ENCODE measurements at regions not wholly inside any gene's neighbourhood (a gene's known extent, or its start where the extent isn't known, plus 50 kb on each side); places are given as distances from the start of the nearest gene placed in this dataset.

DNA sequence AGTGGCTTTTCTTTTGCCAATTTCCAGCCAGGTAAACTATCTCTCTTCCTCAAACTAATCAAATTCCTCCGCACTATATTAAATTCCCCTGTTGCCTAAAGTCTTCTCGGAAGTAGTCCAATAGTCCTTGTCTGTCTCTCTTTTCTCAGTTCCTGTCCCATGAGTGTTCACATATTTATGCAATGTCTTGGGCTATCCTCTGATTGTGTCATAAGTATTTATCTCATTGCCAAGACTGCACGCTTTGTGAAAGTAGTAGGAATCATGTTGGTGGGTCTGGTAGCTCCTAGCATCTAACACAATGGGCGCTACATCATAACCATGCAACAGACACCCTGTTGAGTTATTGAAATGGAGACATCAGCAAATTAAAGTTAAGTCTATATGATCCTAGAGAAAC, 59.9 kb upstream of the POU3F3 start:
- H3K9me3 Mint-ChIP-seq = no peaks in the 10 kb centered on the region
- TF ChIP-seq, protein P1, sequence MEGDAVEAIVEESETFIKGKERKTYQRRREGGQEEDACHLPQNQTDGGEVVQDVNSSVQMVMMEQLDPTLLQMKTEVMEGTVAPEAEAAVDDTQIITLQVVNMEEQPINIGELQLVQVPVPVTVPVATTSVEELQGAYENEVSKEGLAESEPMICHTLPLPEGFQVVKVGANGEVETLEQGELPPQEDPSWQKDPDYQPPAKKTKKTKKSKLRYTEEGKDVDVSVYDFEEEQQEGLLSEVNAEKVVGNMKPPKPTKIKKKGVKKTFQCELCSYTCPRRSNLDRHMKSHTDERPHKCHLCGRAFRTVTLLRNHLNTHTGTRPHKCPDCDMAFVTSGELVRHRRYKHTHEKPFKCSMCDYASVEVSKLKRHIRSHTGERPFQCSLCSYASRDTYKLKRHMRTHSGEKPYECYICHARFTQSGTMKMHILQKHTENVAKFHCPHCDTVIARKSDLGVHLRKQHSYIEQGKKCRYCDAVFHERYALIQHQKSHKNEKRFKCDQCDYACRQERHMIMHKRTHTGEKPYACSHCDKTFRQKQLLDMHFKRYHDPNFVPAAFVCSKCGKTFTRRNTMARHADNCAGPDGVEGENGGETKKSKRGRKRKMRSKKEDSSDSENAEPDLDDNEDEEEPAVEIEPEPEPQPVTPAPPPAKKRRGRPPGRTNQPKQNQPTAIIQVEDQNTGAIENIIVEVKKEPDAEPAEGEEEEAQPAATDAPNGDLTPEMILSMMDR (IDR thresholded peaks at IDR 0.05) = no peak
- ATAC-seq (ENCODE audit: low read depth) = no peak
- peaks cover 5% of the 10 kb centered on the region for H3K27me3 Mint-ChIP-seq
- H3K27ac Mint-ChIP-seq = no peak overlapping the region
- CTCF ChIA-PET = no interaction called here
- H3K4me3 Mint-ChIP-seq = no peak overlapping the region
- no peaks in the 10 kb centered on the region for H3K4me1 Mint-ChIP-seq
- no peaks in the 10 kb centered on the region for H3K36me3 Mint-ChIP-seq (ENCODE audit: low read depth)
- POLR2A ChIA-PET = no interaction called here
- intact Hi-C loops (cut with micrococcal nuclease) = no loop called here
- no peak for DNase-seq

DNA sequence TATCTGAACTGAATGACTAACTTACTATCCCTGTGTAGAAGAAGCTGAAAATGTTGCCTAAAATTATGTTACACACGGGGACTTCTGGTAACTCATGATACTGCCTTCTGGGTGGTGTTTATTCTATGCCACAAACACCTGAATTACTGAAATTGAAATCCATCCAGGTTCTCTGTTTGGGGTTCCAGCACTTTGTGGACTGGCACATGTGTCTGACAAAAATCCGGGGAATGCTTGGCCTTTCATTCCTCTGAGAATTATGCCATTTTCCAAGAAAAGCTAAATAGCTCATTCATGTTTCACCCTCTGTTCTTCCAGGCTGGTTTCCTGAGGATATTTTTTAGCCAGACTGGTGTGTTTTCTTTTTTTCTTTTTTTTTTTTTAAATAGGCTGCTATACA, 59.5 kb upstream of the POU3F3 start:
- Mint-ChIP-seq H3K36me3 (ENCODE audit: low read depth) (no peaks in the 10 kb centered on the region), H3K9me3 (no peaks in the 10 kb centered on the region), H3K27me3 (peaks cover 6% of the 10 kb centered on the region), H3K27ac (no peak overlapping the region), H3K4me1 (no peaks in the 10 kb centered on the region), H3K4me3 (no peak overlapping the region)
- intact Hi-C loops (cut with micrococcal nuclease) = no loop called here
- DNase-seq (no peak), ATAC-seq (ENCODE audit: low read depth) (no peak)
- CTCF ChIA-PET = no interaction called here
- POLR2A ChIA-PET = no interaction called here
- TF ChIP-seq, protein P1 (IDR thresholded peaks at IDR 0.05) = no peak
